ENCODE measurements at regions not wholly inside any gene's neighbourhood (a gene's known extent, or its start where the extent isn't known, plus 50 kb on each side); places are given as distances from the start of the nearest gene placed in this dataset.

DNA sequence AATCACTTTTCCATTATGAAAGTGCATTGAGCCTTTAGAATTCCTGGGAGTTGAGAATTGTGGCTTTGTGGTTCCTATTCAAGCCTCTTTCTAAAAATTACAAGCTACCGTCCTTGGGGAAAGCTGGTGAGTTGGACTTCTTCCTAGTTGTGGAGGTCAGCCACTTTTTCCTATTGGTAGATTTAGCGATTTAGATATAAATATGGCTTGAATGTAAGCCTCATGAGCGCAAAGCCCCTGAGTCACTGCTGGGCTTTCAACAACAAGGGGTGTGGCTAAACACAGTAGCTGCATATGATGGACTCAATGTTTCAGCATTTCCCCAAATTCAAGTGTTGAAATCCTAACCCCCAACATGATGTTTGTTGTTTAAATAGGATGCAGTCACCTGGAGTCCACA is 150.0 kb upstream of the IGFBP3 start:
- no peak for TF ChIP-seq CTCF (IDR thresholded peaks at IDR 0.05; ENCODE audit: control insufficient read depth, extremely low read depth, insufficient read depth)
- H3K4me3 ChIP-seq (ENCODE audit: low read depth, low read length), result no peak overlapping the region
- no peak for DNase-seq (ENCODE audit: low read depth)

- no peak for TF ChIP-seq CTCF (IDR thresholded peaks at IDR 0.05; ENCODE audit: control insufficient read depth, extremely low read depth, insufficient read depth)
- DNase-seq (ENCODE audit: low read depth), result no peak
- H3K4me3 ChIP-seq (ENCODE audit: low read depth, low read length), result no peak overlapping the region
Measured at GRCh38 chr7:46068159-46068558, 147.1 kb upstream of the IGFBP3 start.

GRCh38 chr7:46059308-46060020 is 138.4 kb upstream of the IGFBP3 start:
- TF ChIP-seq CTCF (IDR thresholded peaks at IDR 0.05; ENCODE audit: control insufficient read depth, extremely low read depth, insufficient read depth), result no peak
- DNase-seq (ENCODE audit: low read depth), result no peak
- no peak overlapping the region for H3K4me3 ChIP-seq (ENCODE audit: low read depth, low read length)

- no peak for DNase-seq (ENCODE audit: low read depth)
- no peak overlapping the region for H3K4me3 ChIP-seq (ENCODE audit: low read depth, low read length)
- TF ChIP-seq CTCF (IDR thresholded peaks at IDR 0.05; ENCODE audit: control insufficient read depth, extremely low read depth, insufficient read depth), result no peak
Measured at GRCh38 chr7:46058086-46058823, 137.2 kb upstream of the IGFBP3 start.

DNA sequence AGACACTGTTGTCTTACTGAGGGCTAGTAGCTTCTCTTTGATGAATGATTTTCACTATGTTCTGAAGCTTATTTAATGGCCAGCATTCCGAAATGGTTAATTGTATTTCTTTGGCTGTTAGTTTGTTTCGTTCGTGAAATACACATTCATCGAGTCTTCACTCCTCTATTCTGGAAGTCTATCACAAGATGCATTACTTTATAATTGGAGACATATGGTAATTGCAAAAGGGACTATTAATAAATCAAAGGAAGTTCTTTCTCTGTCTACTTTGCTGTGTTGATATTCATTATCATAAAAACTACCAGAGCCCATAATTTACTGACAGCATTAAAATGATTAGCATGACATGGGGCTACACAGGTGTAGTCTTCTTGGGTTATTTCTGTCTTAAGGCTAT is 133.8 kb upstream of the IGFBP3 start:
- no peak for DNase-seq (ENCODE audit: low read depth)
- no peak overlapping the region for H3K4me3 ChIP-seq (ENCODE audit: low read depth, low read length)
- TF ChIP-seq CTCF (IDR thresholded peaks at IDR 0.05; ENCODE audit: control insufficient read depth, extremely low read depth, insufficient read depth), result no peak

- no peak for DNase-seq (ENCODE audit: low read depth)
- no peak for TF ChIP-seq CTCF (IDR thresholded peaks at IDR 0.05; ENCODE audit: control insufficient read depth, extremely low read depth, insufficient read depth)
- H3K4me3 ChIP-seq (ENCODE audit: low read depth, low read length), result no peak overlapping the region
Measured at GRCh38 chr7:46054272-46054671, 133.2 kb upstream of the IGFBP3 start.
